Natural killer cell treated with Interleukin-12 subunit alpha and Interleukin-12 subunit beta and Interleukin-15 and Interleukin-18, amount 100 ng/mL, for 72 hours (primary cell): ENCODE measurements at regions not wholly inside any gene's neighbourhood (a gene's known extent, or its start where the extent isn't known, plus 50 kb on each side); places are given as distances from the start of the nearest gene placed in this dataset.
"Not testable (repeated sequence)": the region's sequence is repeated elsewhere in the genome, so short reads cannot be mapped to it uniquely, and the experiment has no call there.

ENCODE experiments used
- ATAC-seq, 2 donors: fragments of 150-1000 bp; cut with Tn5 transposase in 1 of 2; sonication (Bioruptor Pico), chemical (Tn5 transposase) in 1 of 2; 2 replicates each; pipeline ENCODE4 v1.10.0; 2021
- DNase-seq: peaks from one replicate; pipeline ENCODE4 v3.0.0; 2022; ENCODE audit warnings: low spot score
- H3K27ac Mint-ChIP-seq, 2 donors: 1 replicate in 1 of 2; 2 replicates in 1 of 2; pipeline ENCODE4 v1.8.0; 2022; ENCODE audit warnings: mixed read lengths in 2 of 2, mild to moderate bottlenecking in 1 of 2, moderate library complexity in 1 of 2
- H3K27me3 Mint-ChIP-seq, 2 donors: 1 replicate in 1 of 2; 2 replicates in 1 of 2; pipeline ENCODE4 v1.8.0; 2022; ENCODE audit warnings: mixed read lengths in 2 of 2
- H3K36me3 Mint-ChIP-seq: one replicate; pipeline ENCODE4 v1.8.0; 2022; ENCODE audit warnings: mixed read lengths
- H3K4me1 Mint-ChIP-seq, 2 donors: 1 replicate in 1 of 2; 2 replicates in 1 of 2; pipeline ENCODE4 v1.8.0; 2022; ENCODE audit warnings: low read depth in 2 of 2, mixed read lengths in 2 of 2, mild to moderate bottlenecking in 1 of 2
- H3K4me3 Mint-ChIP-seq: one replicate; pipeline ENCODE4 v1.8.0; 2022; ENCODE audit warnings: mixed read lengths
- H3K9me3 Mint-ChIP-seq: 2 replicates; pipeline ENCODE4 v1.8.0; 2022; ENCODE audit warnings: mixed read lengths

DNA sequence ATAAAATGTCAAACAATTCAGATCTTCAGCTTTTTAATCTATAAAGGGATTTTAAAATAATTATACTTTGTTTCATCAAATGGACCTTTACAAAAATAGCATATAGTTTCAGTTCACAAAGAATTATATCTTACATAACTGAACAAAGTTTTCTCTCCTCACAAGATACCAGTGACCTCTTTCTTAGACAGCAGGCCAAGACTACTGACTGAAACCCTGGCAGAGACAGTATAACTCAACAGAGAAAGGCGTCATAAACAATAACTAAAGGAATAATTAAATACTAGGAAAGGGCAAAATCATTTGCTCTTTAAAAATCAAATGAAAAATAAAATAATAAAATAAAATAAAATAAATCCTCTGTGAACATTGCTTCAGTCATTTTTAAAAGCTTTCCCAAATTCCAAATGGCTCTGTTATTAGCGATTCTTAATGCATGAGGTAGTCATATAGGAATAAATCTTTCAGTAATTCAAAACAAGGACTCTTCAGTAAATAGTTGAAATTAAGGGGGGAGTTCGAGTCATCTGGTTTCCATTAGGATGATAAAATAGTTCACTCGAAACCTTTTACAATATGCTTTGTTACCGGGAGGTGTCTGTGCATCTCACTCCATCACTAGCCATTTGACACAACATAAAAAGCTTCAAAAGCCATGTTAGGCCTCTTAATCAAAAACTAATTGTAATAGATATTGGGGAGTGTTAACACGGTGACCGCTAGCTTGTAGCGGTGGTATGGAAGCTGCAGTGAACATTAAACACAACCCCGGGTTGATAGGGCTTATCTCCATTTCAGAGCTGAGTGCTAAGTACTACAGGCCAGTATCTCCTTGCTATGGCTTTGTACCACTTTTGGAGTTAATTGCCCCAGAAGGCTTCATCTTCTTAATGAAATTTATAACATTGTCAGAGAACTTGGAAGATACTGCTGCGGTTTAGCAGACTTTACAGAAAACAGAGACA is 142.9 kb upstream of the NR2F2 start:
- H3K9me3 Mint-ChIP-seq, result no peaks in the 10 kb centered on the region
- no peaks in the 10 kb centered on the region for H3K4me1 Mint-ChIP-seq
- no peaks in the 10 kb centered on the region for H3K36me3 Mint-ChIP-seq
- no peak for ATAC-seq
- DNase-seq, result no peak
- no peak overlapping the region for H3K4me3 Mint-ChIP-seq
- no peak overlapping the region for H3K27ac Mint-ChIP-seq
- H3K27me3 Mint-ChIP-seq, result peaks cover 22 to 44% of the 10 kb centered on the region in 2 donors

DNA sequence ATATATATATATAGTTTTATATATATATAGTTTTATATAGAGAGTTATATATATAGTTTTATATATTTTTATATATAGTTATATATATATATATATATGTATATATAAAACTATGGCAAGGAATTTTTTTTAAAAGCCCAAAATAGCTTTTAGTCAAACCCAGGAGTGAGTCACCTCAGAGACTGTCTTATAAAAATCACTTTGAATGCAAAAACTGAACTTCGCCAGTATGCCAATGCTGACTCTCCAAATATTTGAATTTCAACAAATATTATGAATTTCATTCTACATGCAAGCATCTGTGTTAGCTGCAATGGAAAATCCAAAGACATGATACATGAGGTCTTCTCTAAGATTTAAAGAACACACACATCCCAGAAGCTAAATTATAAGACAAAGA is 132.8 kb upstream of the NR2F2 start:
- H3K27ac Mint-ChIP-seq, result no peak overlapping the region
- H3K27me3 Mint-ChIP-seq, result peaks cover 35 to 57% of the 10 kb centered on the region in 2 donors
- no peak overlapping the region for H3K4me3 Mint-ChIP-seq

DNA sequence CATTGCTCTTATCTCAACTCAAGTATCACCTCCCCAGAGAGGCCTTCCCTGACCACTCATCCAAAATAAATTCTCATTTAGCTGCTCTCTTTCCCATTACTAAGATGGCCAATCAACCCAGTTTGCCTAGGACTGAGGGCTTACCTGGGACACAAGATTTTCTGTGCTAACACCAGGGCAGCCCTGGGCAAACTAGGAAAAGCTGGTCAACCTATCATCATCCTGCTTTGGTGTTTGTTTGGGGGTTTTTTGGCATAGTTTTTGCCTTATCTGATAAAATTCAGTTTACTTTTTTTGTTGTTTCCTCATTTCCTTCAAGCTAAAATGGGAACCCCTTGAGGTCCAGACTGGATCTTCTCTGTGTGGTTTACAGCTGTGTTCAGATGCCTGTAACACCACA is 131.4 kb upstream of the NR2F2 start:
- Mint-ChIP-seq H3K27ac (no peak overlapping the region), H3K36me3 (peaks cover 5% of the 10 kb centered on the region), H3K9me3 (peaks cover 5% of the 10 kb centered on the region), H3K4me3 (no peak overlapping the region), H3K27me3 (peaks cover 30 to 57% of the 10 kb centered on the region in 2 donors), H3K4me1 (no peaks in the 10 kb centered on the region)
- ATAC-seq (no peak), DNase-seq (no peak)

More for the DNA sequence above, 132.8 kb upstream of the NR2F2 start:
- peaks cover 9% of the 10 kb centered on the region for H3K36me3 Mint-ChIP-seq
- DNase-seq (no peak), ATAC-seq (no peak)
- peaks cover 5% of the 10 kb centered on the region for H3K9me3 Mint-ChIP-seq
- no peaks in the 10 kb centered on the region for H3K4me1 Mint-ChIP-seq

DNA sequence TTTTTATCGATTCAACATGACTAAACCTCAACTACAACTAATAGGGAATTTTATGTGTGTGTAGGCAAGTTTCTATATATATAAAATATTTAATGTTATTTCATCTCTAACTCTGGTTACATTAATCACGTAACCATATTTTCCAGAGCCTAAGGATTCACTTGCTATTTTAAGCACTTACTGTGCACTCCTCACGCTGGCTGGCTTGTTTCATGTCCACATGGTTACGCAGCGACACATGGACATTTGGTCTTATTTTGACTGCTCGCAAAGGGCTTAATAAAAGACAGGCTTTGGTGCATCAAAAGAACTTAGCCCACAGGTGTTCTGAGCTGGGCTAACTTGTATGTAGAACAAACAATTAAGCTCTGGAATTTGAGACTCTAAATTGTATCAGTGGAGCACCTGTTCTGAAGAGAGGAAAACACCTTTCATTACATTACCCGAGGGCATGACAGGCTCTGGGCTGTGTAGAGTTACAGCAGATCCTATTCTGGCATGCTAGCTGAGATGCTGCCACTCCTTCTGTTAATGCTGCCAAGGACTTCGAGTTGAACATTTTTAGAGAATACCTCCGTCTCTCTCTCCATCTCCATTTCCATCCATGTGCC is 130.0 kb upstream of the NR2F2 start:
- Mint-ChIP-seq H3K4me3 (no peak overlapping the region), H3K27ac (no peak overlapping the region), H3K27me3 (peaks cover 32 to 47% of the 10 kb centered on the region in 2 donors), H3K4me1 (no peaks in the 10 kb centered on the region), H3K36me3 (peaks cover 5% of the 10 kb centered on the region), H3K9me3 (peaks cover 5% of the 10 kb centered on the region)
- DNase-seq, result no peak
- no peak for ATAC-seq

DNA sequence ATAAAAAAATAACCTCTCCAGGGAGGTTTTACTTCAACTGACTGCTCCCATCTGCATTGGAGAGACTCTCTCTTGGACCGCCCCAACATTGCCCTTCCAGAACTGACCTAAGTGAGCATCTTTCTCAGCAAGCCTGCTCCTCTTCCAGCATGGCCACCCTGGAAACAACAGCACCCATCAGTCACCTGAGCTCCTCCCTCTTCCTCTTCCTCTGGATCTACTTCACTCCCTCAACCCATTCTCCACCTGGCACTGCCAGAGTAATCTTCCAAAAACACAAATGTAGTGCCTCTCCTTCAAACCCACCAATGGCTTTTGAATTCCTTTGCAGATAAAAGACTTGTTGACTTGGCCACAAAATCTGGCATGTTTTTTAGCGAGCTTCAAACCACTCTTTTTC is 128.8 kb upstream of the NR2F2 start:
- DNase-seq (no peak), ATAC-seq (no peak)
- no peak overlapping the region for H3K4me3 Mint-ChIP-seq
- peaks cover 5% of the 10 kb centered on the region for H3K9me3 Mint-ChIP-seq
- H3K27me3 Mint-ChIP-seq, result peaks cover 31 to 38% of the 10 kb centered on the region in 2 donors
- no peak overlapping the region for H3K27ac Mint-ChIP-seq
- no peaks in the 10 kb centered on the region for H3K4me1 Mint-ChIP-seq
- H3K36me3 Mint-ChIP-seq, result peaks cover 5% of the 10 kb centered on the region

DNA sequence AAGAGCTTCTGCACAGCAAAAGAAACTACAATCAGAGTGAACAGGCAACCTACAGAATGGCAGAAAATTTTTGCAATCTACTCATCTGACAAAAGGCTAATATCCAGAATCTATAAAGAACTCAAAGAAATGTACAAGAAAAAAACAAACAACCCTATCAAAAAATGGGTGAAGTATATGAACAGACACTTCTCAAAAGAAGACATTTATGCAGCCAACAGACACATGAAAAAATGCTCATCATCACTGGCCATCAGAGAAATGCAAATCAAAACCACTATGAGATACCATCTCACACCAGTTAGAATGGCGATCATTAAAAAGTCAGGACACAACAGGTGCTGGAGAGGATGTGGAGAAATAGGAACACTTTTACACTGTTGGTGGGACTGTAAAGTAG is 124.9 kb upstream of the NR2F2 start:
- not testable (repeated sequence) for H3K36me3 Mint-ChIP-seq, DNase-seq, H3K27ac Mint-ChIP-seq, H3K4me1 Mint-ChIP-seq, H3K9me3 Mint-ChIP-seq, H3K4me3 Mint-ChIP-seq, ATAC-seq
- H3K27me3 Mint-ChIP-seq, result peaks cover 18% of the 10 kb centered on the region in 2 donors

DNA sequence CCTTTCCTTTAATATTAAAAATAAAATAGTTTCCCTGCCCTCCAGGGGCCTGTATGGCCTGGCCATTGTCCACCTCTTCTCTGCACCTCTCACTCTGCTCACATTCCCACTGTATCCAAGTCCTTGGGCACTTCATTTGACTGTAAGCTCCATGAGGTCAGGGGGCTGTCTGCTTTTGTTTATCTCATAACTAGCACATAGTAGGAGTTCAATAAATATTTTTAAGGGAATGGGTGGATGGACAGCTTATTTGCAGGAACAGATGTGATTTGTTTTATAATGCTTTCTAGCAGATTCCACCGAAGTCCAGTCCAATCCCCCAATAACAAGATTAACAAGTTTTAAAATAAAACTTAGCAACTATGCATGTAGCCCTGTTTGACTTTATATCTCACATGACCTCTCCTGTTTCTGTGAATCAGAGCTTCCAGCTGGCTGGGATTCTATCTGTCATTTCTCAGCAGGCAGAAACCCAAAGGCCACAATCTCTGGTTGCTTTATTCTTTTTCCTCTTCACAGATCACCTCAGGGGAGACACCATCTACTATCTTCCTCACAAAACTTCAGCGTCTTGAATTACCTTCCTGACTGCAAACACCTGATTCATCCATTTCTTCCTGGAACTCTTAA is 123.0 kb upstream of the NR2F2 start:
- DNase-seq (no peak), ATAC-seq (no peak)
- no peak overlapping the region for H3K27ac Mint-ChIP-seq
- peaks cover 3% of the 10 kb centered on the region for H3K9me3 Mint-ChIP-seq
- H3K4me1 Mint-ChIP-seq, result no peaks in the 10 kb centered on the region
- no peaks in the 10 kb centered on the region for H3K36me3 Mint-ChIP-seq
- no peak overlapping the region for H3K4me3 Mint-ChIP-seq
- peaks cover 14% of the 10 kb centered on the region in 2 donors for H3K27me3 Mint-ChIP-seq

DNA sequence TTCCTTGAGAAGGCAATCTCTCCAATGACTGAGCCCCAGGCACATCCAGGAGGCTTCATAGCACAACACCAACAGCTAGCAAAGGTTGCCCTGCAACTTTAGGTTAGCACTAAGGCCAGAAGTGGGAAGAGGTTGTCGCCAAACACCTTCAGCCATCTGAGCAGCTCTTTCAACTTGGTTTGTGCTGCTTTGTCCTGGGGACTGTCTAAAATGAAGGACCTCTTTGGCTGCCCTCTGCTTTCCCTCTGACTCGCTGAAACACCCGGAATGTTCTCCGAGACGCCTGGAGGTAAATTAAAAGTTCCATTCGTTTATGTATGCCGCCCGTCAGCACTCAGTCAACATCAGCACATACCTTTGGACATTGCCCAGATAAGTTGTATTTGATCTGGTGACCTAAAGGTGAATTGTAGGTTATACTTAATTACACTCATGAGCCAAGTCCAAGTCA is 121.2 kb upstream of the NR2F2 start:
- no peak for DNase-seq
- no peak overlapping the region for H3K4me3 Mint-ChIP-seq
- ATAC-seq, result no peak
- H3K9me3 Mint-ChIP-seq, result peaks cover 3% of the 10 kb centered on the region
- no peak overlapping the region for H3K27ac Mint-ChIP-seq
- no peaks in the 10 kb centered on the region for H3K4me1 Mint-ChIP-seq
- peaks cover 7 to 14% of the 10 kb centered on the region in 2 donors for H3K27me3 Mint-ChIP-seq
- no peaks in the 10 kb centered on the region for H3K36me3 Mint-ChIP-seq

DNA sequence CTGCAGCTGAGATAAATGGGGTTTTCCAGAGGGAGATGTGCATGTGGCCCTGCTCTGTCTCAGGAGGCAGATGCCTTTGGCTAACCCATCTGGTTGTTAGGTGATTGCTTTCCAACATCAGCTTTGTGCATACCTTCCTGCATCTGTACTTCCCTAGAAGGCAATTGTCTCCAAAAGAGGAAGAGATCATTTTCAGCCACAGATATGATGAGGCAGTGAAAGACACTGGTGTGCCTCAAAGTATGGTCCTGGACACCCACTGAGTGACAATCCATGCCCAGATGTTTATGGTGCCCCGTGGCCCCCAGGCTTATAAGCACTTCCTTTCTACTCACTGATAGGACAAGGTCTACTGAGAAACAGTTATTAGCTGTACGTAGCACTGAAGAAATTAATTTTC is 117.5 kb upstream of the NR2F2 start:
- DNase-seq (no peak), ATAC-seq (no peak)
- Mint-ChIP-seq H3K4me1 (no peaks in the 10 kb centered on the region), H3K4me3 (no peak overlapping the region), H3K9me3 (no peaks in the 10 kb centered on the region), H3K36me3 (no peaks in the 10 kb centered on the region), H3K27ac (no peak overlapping the region), H3K27me3 (peaks cover 13 to 20% of the 10 kb centered on the region in 2 donors)

DNA sequence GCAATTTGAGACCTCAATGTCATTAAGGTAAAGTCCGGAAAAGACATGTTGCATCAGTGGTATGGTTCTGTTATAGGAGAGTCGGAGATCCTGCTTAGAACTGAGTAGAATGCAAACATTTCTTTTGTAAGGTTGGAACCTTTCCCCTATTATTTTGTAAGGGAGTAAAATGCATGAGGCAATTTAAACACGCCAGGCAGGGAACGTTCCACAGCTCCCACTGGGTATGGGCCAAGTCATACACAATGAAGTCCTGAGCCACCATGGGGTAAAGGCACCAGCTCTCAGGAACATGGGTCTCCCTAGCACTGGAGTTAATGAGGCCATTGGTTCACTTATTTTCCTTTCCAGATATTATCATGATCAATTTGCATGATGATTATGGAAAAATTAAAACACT is 116.6 kb upstream of the NR2F2 start:
- H3K27me3 Mint-ChIP-seq, result peaks cover 19 to 24% of the 10 kb centered on the region in 2 donors
- H3K4me3 Mint-ChIP-seq, result no peak overlapping the region
- no peak overlapping the region for H3K27ac Mint-ChIP-seq
- ATAC-seq, result no peak
- H3K9me3 Mint-ChIP-seq, result no peaks in the 10 kb centered on the region
- no peak for DNase-seq
- H3K36me3 Mint-ChIP-seq, result no peaks in the 10 kb centered on the region
- no peaks in the 10 kb centered on the region for H3K4me1 Mint-ChIP-seq

DNA sequence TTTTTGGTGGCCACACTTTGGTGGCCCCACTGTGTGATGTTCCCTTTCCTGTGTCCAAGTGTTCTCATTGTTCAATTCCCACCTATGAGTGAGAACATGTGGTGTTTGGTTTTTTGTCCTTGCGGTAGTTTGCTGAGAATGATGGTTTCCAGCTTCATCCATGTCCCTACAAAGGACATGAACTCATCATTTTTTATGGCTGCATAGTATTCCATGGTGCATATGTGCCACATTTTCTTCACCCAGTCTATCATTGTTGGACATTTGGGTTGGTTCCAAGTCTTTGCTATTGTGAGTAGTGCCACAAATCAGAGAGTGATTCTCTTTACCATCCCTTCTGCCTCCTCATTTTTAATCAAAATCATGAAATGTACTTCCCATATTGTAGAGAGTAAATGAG is 114.0 kb upstream of the NR2F2 start:
- not testable (repeated sequence) for H3K36me3 Mint-ChIP-seq, ATAC-seq

DNA sequence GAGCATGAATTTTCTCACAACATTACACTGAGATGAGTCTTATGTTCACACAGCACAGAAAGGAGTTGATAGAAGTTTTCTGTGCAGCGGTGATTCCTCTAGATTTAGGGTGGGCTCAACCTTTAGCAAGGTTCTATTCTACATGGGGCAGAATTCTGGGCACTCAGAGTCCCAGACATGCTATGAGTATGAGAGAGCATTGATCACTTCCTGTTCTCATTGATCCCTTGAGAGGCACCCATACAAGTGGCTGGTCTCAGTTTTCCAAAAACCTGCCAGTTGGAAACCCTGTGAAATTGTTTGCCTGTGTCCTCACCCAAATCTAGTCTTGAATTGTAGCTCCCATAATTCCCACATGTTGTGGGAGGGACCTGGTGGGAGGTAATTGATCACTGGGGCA is 112.5 kb upstream of the NR2F2 start:
- H3K36me3 Mint-ChIP-seq, result no peaks in the 10 kb centered on the region
- ATAC-seq, result no peak
- peaks cover 15 to 27% of the 10 kb centered on the region in 2 donors for H3K27me3 Mint-ChIP-seq
- no peaks in the 10 kb centered on the region for H3K9me3 Mint-ChIP-seq
- no peak for DNase-seq
- H3K4me1 Mint-ChIP-seq, result no peaks in the 10 kb centered on the region
- no peak overlapping the region for H3K27ac Mint-ChIP-seq
- no peak overlapping the region for H3K4me3 Mint-ChIP-seq

More for the DNA sequence above, 114.0 kb upstream of the NR2F2 start:
- H3K4me1 Mint-ChIP-seq, H3K4me3 Mint-ChIP-seq, DNase-seq, H3K9me3 Mint-ChIP-seq, H3K27ac Mint-ChIP-seq: not testable (repeated sequence)
- H3K27me3 Mint-ChIP-seq, result peaks cover 18 to 30% of the 10 kb centered on the region in 2 donors

DNA sequence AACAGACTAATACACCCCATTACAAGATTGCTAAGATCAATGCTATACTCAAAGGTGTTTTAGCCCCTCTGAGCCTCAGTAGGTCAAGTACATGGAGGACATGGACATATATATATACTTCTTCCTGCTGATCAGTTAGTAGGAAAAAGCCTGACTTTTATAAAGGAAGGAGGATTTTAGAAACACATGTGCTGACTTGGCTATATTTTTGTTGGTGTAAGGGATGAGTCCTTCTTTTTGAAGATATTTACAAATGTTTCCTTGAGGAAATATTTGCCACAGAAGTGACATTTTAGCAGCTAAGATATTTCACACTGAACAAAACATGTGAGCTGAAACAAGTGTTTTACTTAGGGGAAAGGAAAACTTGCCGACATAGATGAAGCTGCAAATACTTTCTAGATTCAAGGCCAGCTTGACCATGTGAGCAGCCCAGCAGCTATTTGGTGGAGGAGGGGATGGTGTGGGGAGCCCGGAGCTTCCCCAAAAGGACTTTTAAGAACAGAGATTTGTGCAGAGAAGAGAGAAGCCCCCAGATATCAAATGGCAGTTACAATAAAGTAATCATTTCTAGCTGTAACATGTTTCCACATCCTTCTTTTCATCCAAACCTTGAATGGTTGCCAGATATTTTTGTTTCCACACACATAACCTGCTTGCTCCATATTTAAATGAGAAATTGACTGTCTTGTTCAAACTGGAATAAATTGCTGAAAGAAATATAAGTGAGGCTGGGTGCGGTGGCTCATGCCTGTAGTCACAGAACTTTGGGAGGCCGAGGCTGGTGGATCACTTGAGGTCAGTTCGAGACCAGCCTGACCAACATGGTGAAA is 111.7 kb upstream of the NR2F2 start:
- DNase-seq (no peak), ATAC-seq (no peak)
- H3K4me3 Mint-ChIP-seq, result no peak overlapping the region
- no peak overlapping the region for H3K27ac Mint-ChIP-seq
- H3K36me3 Mint-ChIP-seq, result no peaks in the 10 kb centered on the region
- H3K27me3 Mint-ChIP-seq, result peaks cover 24 to 35% of the 10 kb centered on the region in 2 donors
- H3K4me1 Mint-ChIP-seq, result no peaks in the 10 kb centered on the region
- no peaks in the 10 kb centered on the region for H3K9me3 Mint-ChIP-seq
